Endothelial cell of umbilical vein (primary cell): ENCODE measurements at regions not wholly inside any gene's neighbourhood (a gene's known extent, or its start where the extent isn't known, plus 50 kb on each side); places are given as distances from the start of the nearest gene placed in this dataset.

Experiments used
- BruUV-seq: library from RNA; stranded (reverse); fragments of 400-500 nt; replicated peaks from 2 replicates; lab custom pipeline; 2021; lab: Mats Ljungman, UMichigan
- CTCF ChIA-PET: fragments of 300-600, 350-600 bp; sonication (Branson Sonifier 250); formaldehyde crosslinking; loops from one replicate; lab custom pipeline; 2021; ENCODE audit warnings: antibody characterized with exemption, inconsistent platforms; lab: Charles Lee
- POLR2A ChIA-PET: fragments of 300-600, 350-600 bp; sonication (Branson Sonifier 250); formaldehyde crosslinking; loops from one replicate; lab custom pipeline; 2021; ENCODE audit warnings: antibody characterized with exemption, inconsistent platforms; lab: Charles Lee
- DNase-seq: peaks from one replicate; pipeline ENCODE4 v3.0.0-alpha.2; 2011; ENCODE audit warnings: low read depth, low spot score
- FAIRE-seq: peaks from 2 replicates; lab custom pipeline; 2011; peaks lifted over from hg19 to GRCh38; lab: Jason Lieb, UNC
- H2AFZ ChIP-seq: 2 replicates; pipeline ENCODE4 v1.6.0; 2012; ENCODE audit warnings: low read depth, low read length, control low read depth, inconsistent platforms
- H3K27ac ChIP-seq: 2 replicates; pipeline ENCODE4 v1.5.1; 2011; ENCODE audit warnings: low read depth, mild to moderate bottlenecking, control low read depth, low read length, moderate library complexity; ENCODE audit not compliant: insufficient read depth
- H3K27me3 ChIP-seq, 2 experiments: 2 replicates each; pipeline versions ENCODE4 v1.6.0 to v1.6.1; 2011; ENCODE audit warnings: low read length in 2 of 2, mixed read lengths in 1 of 2; ENCODE audit not compliant: control insufficient read depth in 2 of 2, insufficient read depth in 2 of 2
- H3K36me3 ChIP-seq, 2 experiments: 2 replicates in 1 of 2; 3 replicates in 1 of 2; pipeline ENCODE4 v1.5.1; 2011; ENCODE audit warnings: low read length in 2 of 2, mild to moderate bottlenecking in 1 of 2, moderate library complexity in 1 of 2; ENCODE audit not compliant: control insufficient read depth in 2 of 2, insufficient read depth in 2 of 2; ENCODE audit errors: extremely low read depth in 1 of 2
- H3K4me1 ChIP-seq: 3 replicates; pipeline ENCODE4 v1.5.1; 2011; ENCODE audit warnings: mild to moderate bottlenecking, low read length; ENCODE audit not compliant: control insufficient read depth, insufficient read depth; ENCODE audit errors: extremely low read depth
- H3K4me2 ChIP-seq: 2 replicates; pipeline ENCODE4 v1.6.1; 2011; ENCODE audit warnings: low read length, control low read depth, mixed read lengths; ENCODE audit not compliant: insufficient read depth
- H3K4me3 ChIP-seq, 3 experiments: fragments of 200-600 bp in 1 of 3; sonication (generic), shearing (Covaris generic) in 1 of 3; replicated peaks in 1 of 3; 2 replicates each; pipeline ENCODE4 v1.5.1; 2011 to 2016; ENCODE audit warnings: control low read depth in 3 of 3, low read length in 3 of 3, mild to moderate bottlenecking in 2 of 3, inconsistent platforms in 1 of 3, low read depth in 1 of 3, moderate library complexity in 1 of 3; ENCODE audit not compliant: insufficient read depth in 1 of 3
- H3K79me2 ChIP-seq: 2 replicates; pipeline ENCODE4 v1.6.0; 2012; ENCODE audit warnings: low read length, inconsistent platforms; ENCODE audit not compliant: control insufficient read depth, insufficient read depth
- H3K9ac ChIP-seq: replicated peaks from 2 replicates; pipeline ENCODE3; 2011; ENCODE audit warnings: low read length, control low read depth; ENCODE audit not compliant: insufficient read depth; ENCODE audit errors: extremely low read depth
- H3K9me1 ChIP-seq: replicated peaks from 3 replicates; pipeline ENCODE4 v1.6.0; 2011; ENCODE audit warnings: mild to moderate bottlenecking, low read length; ENCODE audit not compliant: control insufficient read depth, insufficient read depth; ENCODE audit errors: extremely low read depth
- H3K9me3 ChIP-seq: replicated peaks from 2 replicates; pipeline ENCODE4 v1.5.1; 2012; ENCODE audit warnings: low read length, inconsistent platforms; ENCODE audit not compliant: control insufficient read depth, insufficient read depth
- H4K20me1 ChIP-seq: replicated peaks from 2 replicates; pipeline ENCODE3; 2011; ENCODE audit warnings: mild to moderate bottlenecking, low read length; ENCODE audit not compliant: control insufficient read depth, insufficient read depth; ENCODE audit errors: extremely low read depth
- EZH2 ChIP-seq: IDR thresholded peaks from 2 replicates; pipeline ENCODE4 v1.6.1; 2012; ENCODE audit warnings: borderline replicate concordance, low read depth, mild to moderate bottlenecking, moderate library complexity, low read length, inconsistent platforms; ENCODE audit not compliant: severe bottlenecking
- GATA2 ChIP-seq: IDR thresholded peaks from 2 replicates; pipeline ENCODE4 v1.7.0; 2011; ENCODE audit warnings: low read depth, mild to moderate bottlenecking, moderate library complexity, mixed read lengths, low read length; ENCODE audit not compliant: insufficient read length, insufficient read depth
- JUN ChIP-seq: IDR thresholded peaks from 2 replicates; pipeline ENCODE4 v1.6.1; 2011; ENCODE audit warnings: borderline replicate concordance, low read depth; ENCODE audit not compliant: insufficient read length, insufficient read depth
- MYC ChIP-seq: IDR thresholded peaks from one replicate; pipeline ENCODE4 v1.6.1; 2011; ENCODE audit warnings: mild to moderate bottlenecking, low read depth, low read length
- POLR2AphosphoS5 ChIP-seq: IDR thresholded peaks from 2 replicates; pipeline ENCODE4 v1.6.1; 2012; ENCODE audit warnings: low read depth, mild to moderate bottlenecking, control low read depth, low read length, moderate library complexity; ENCODE audit not compliant: insufficient read depth
- dilution Hi-C: fragments of 300-500 bp; cut with MboI; formaldehyde crosslinking; loops from one replicate; pipeline ENCODE4 v1.15.0; 2019; ENCODE audit warnings: low sequenced_read_pairs; ENCODE audit not compliant: extremely low pct_ligation_motif_present
- intact Hi-C: fragments of 100-400 bp; cut with micrococcal nuclease; formaldehyde crosslinking; loops from one replicate; pipeline ENCODE4 v1.10.0; 2022
- TF ChIP-seq, protein P1 (sequence below): IDR thresholded peaks from 2 replicates; pipeline ENCODE4 v1.6.1; 2011; ENCODE audit not compliant: insufficient read depth, insufficient read length
- TF ChIP-seq, protein P2 (sequence below), 2 donors: IDR thresholded peaks; 1 replicate in 1 of 2; 2 replicates in 1 of 2; pipeline ENCODE4 v1.5.1; 2011; ENCODE audit warnings: low read length in 2 of 2, mild to moderate bottlenecking in 2 of 2, moderate library complexity in 2 of 2, control low read depth in 1 of 2, inconsistent platforms in 1 of 2, low read depth in 1 of 2; ENCODE audit not compliant: insufficient read depth in 1 of 2; ENCODE audit errors: extremely low read depth in 1 of 2

DNA sequence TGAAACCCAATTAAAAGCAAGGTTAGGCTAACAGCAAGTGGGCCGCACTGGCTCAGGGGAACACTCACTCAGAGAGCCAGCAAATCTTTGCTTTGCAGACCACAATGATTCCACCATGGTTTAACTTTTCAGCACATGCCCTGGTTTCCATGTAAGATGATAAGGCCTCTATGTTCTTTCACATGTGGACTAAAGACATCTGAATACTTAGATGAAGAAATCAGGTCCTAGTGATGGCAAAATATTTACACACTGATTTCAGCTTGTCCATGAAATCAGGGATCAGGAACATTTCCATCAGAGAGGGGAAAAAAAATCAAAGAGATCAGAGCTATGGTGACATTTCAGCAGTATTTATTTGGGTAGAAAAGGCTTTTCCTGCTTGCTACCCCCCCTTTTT, 258.2 kb upstream of the IRX5 start:
- no peak for DNase-seq
- intact Hi-C loops (no loop called here), dilution Hi-C loops (no loop called here)
- no peak overlapping the region for H3K4me2 ChIP-seq
- no peaks in the 10 kb centered on the region for H3K9me3 ChIP-seq
- TF ChIP-seq GATA2 (no peak), JUN (no peak)
- BruUV-seq: no TSS peak
- no peak overlapping the region for H3K9ac ChIP-seq
- no peaks in the 10 kb centered on the region for H3K27me3 ChIP-seq
- no peak overlapping the region for H2AFZ ChIP-seq
- no peaks in the 10 kb centered on the region for H4K20me1 ChIP-seq
- no peak overlapping the region for H3K4me3 ChIP-seq
- H3K27ac ChIP-seq: no peak overlapping the region
- ChIA-PET CTCF (no interaction called here), POLR2A (no interaction called here)
- no peaks in the 10 kb centered on the region for H3K36me3 ChIP-seq
- no peaks in the 10 kb centered on the region for H3K4me1 ChIP-seq
- H3K9me1 ChIP-seq: no peaks in the 10 kb centered on the region
- no peaks in the 10 kb centered on the region for H3K79me2 ChIP-seq
- no peak for FAIRE-seq

DNA sequence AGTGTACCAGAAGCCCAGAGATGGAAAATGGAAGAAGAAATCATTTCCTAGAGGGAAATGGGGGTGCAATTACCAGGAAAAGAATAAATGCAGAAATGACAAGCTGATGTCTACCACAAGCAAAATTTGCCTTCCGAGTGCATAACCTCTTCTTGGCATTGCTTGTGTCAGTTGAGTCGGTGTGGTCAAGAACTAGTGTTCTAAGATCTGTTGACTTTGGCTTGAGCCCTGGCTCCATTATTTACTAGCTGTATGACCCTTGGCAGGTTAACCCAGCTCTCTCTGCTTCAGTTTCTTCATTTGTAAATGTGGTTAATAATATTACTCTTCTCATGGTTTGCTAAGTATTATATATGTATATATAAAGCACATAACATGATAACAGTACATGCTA, 273.0 kb upstream of the IRX5 start:
- no peak overlapping the region for H3K9ac ChIP-seq
- BruUV-seq: no TSS peak
- ChIA-PET CTCF (no interaction called here), POLR2A (no interaction called here)
- H3K27ac ChIP-seq: no peak overlapping the region
- H3K4me2 ChIP-seq: no peak overlapping the region
- DNase-seq (no peak), FAIRE-seq (no peak)
- H4K20me1 ChIP-seq: no peaks in the 10 kb centered on the region
- no peak overlapping the region for H2AFZ ChIP-seq
- TF ChIP-seq JUN (no peak), EZH2 (no peak), MYC (no peak), POLR2AphosphoS5 (no peak)
- TF ChIP-seq, protein P1, sequence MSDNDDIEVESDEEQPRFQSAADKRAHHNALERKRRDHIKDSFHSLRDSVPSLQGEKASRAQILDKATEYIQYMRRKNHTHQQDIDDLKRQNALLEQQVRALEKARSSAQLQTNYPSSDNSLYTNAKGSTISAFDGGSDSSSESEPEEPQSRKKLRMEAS: no peak
- TF ChIP-seq, protein P2, sequence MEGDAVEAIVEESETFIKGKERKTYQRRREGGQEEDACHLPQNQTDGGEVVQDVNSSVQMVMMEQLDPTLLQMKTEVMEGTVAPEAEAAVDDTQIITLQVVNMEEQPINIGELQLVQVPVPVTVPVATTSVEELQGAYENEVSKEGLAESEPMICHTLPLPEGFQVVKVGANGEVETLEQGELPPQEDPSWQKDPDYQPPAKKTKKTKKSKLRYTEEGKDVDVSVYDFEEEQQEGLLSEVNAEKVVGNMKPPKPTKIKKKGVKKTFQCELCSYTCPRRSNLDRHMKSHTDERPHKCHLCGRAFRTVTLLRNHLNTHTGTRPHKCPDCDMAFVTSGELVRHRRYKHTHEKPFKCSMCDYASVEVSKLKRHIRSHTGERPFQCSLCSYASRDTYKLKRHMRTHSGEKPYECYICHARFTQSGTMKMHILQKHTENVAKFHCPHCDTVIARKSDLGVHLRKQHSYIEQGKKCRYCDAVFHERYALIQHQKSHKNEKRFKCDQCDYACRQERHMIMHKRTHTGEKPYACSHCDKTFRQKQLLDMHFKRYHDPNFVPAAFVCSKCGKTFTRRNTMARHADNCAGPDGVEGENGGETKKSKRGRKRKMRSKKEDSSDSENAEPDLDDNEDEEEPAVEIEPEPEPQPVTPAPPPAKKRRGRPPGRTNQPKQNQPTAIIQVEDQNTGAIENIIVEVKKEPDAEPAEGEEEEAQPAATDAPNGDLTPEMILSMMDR (IDR thresholded peaks at IDR 0.05; ENCODE audit: extremely low read depth in 1 of 2, insufficient read depth in 1 of 2, low read depth in 1 of 2, low read length in 2 of 2): no peak
- H3K9me1 ChIP-seq: no peaks in the 10 kb centered on the region
- H3K9me3 ChIP-seq: no peaks in the 10 kb centered on the region
- dilution Hi-C loops (no loop called here), intact Hi-C loops (no loop called here)
- no peaks in the 10 kb centered on the region for H3K27me3 ChIP-seq
- H3K79me2 ChIP-seq: no peaks in the 10 kb centered on the region
- no peaks in the 10 kb centered on the region for H3K36me3 ChIP-seq
- H3K4me3 ChIP-seq: no peak overlapping the region
- H3K4me1 ChIP-seq: no peaks in the 10 kb centered on the region
